Neural progenitor cell (in vitro differentiated cells): ENCODE measurements at regions not wholly inside any gene's neighbourhood (a gene's known extent, or its start where the extent isn't known, plus 50 kb on each side); places are given as distances from the start of the nearest gene placed in this dataset.

Source experiments
- CTCF ChIP-seq: fragments of 200-600 bp; sonication (generic); IDR thresholded peaks from 2 replicates; pipeline ENCODE4 v1.5.1; 2017; ENCODE audit warnings: antibody characterized with exemption, mild to moderate bottlenecking
- EZH2 ChIP-seq: fragments of 200-600 bp; sonication (generic); IDR thresholded peaks from 2 replicates; pipeline ENCODE4 v1.6.1; 2017; ENCODE audit warnings: antibody characterized with exemption, mild to moderate bottlenecking, moderate library complexity
- EZH2phosphoT487 ChIP-seq: fragments of 200-600 bp; sonication (generic); IDR thresholded peaks from 2 replicates; pipeline ENCODE4 v1.6.1; 2017; ENCODE audit warnings: antibody characterized with exemption

DNA sequence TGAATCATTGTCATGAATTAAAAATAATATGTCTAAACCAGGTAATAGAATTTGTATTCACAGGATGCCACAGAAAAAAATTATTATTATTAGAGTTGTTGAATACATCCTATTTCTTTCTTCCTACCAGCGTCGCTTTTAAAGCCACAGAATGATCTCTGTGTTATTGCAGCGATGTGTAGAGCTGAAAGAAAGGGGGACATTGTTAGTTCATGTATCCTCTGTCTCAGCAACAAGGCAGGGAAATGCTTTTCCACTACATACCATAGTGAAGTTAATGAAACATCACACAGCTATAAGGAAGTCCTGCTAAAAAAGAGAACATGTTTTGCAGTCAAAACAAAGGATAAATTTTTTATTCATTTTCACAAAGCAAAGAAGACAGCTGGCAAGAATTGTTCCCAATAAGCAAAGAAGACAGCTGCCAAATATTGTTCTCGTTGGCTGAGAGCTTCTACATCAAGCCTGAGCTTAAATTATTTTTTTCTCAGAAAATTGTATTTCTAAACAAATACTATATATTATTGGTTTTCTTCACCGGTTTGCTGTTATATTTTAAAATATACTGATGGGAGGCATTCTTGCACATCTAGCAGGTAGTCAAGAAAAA lies 1234.4 kb downstream of the SUCLG1 start:
- TF ChIP-seq CTCF: no peak
- TF ChIP-seq EZH2phosphoT487: no peak
- no peak for TF ChIP-seq EZH2
